ENCODE measurements at regions not wholly inside any gene's neighbourhood (a gene's known extent, or its start where the extent isn't known, plus 50 kb on each side); places are given as distances from the start of the nearest gene placed in this dataset.
"Not testable (repeated sequence)": the region's sequence is repeated elsewhere in the genome, so short reads cannot be mapped to it uniquely, and the experiment has no call there.

DNA sequence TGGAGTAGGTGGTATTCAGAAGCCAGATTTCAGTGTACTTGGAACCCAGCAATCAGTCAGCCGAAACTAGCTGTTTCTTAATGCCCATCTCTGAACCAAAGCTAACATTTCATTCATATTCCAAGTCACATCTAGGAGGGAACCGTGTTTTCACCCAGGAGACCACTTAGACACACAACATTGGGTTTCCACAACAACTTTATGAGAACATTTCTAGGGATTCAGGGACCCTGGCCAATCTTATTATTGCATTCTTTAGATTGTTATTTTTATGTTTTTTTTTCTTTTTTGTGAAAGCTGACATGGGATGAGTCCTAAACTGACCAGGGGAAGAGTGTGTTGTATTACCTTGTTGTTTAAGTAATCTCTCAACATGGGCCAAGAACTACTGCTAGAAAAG, 72.5 kb upstream of the KIAA0040 start:
- TF ChIP-seq POLR2A (IDR thresholded peaks at IDR 0.05), result no peak
- no peak for TF ChIP-seq EP300 (IDR thresholded peaks at IDR 0.05)
- no peak for TF ChIP-seq POLR2AphosphoS5 (IDR thresholded peaks at IDR 0.05)
- TF ChIP-seq, protein P1, sequence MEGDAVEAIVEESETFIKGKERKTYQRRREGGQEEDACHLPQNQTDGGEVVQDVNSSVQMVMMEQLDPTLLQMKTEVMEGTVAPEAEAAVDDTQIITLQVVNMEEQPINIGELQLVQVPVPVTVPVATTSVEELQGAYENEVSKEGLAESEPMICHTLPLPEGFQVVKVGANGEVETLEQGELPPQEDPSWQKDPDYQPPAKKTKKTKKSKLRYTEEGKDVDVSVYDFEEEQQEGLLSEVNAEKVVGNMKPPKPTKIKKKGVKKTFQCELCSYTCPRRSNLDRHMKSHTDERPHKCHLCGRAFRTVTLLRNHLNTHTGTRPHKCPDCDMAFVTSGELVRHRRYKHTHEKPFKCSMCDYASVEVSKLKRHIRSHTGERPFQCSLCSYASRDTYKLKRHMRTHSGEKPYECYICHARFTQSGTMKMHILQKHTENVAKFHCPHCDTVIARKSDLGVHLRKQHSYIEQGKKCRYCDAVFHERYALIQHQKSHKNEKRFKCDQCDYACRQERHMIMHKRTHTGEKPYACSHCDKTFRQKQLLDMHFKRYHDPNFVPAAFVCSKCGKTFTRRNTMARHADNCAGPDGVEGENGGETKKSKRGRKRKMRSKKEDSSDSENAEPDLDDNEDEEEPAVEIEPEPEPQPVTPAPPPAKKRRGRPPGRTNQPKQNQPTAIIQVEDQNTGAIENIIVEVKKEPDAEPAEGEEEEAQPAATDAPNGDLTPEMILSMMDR (IDR thresholded peaks at IDR 0.05), result no peak
- no peaks in the 10 kb centered on the region for H3K27me3 ChIP-seq
- 85 to 87% methylated on average over 2 of the region's 2 CpGs for WGBS, 2 donors
- peaks cover 0 to 5% (median 0%) of the 10 kb centered on the region in 4 donors for H3K4me1 ChIP-seq
- H3K27ac ChIP-seq, result no peak overlapping the region
- H3K9me3 ChIP-seq, result peaks cover 0 to 3% (median 0%) of the 10 kb centered on the region in 4 donors
- intact Hi-C loops (cut with DNase I), result loop anchor here (5.0 kb wide), 1 partner anchor 52 kb away; no protein-coding TSS in a partner anchor
- no peak overlapping the region for H3K4me3 ChIP-seq
- no peaks in the 10 kb centered on the region for H3K36me3 ChIP-seq
- DNase-seq, result no peak

DNA sequence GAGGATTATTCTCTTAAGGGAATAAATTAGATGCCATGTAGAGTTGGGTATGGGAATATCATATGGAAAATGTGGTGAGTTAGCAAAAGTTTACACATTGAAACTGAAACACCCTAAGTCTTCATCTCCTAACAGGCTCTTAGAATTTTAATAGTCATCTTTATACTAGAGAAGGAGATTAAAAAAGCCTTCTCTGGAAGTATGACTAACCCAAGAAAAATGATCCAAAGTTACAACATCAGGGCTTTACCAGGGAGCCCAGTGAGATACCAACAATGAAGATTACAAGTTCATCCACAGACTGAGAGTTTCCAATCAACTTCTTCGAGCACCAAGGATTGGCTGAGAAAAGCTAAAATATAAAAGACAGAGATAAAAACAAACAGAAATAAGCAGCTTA, 70.0 kb upstream of the KIAA0040 start:
- WGBS, 2 donors, result 81 to 85% methylated on average over 1 of the region's 1 CpG
- no peak for DNase-seq
- H3K4me1 ChIP-seq, result no peaks in the 10 kb centered on the region
- H3K27me3 ChIP-seq, result no peaks in the 10 kb centered on the region
- H3K36me3 ChIP-seq, result no peaks in the 10 kb centered on the region
- H3K4me3 ChIP-seq, result no peak overlapping the region
- H3K27ac ChIP-seq, result no peak overlapping the region
- intact Hi-C loops (cut with DNase I), result no loop called here
- no peak for TF ChIP-seq POLR2A (IDR thresholded peaks at IDR 0.05)
- no peak for TF ChIP-seq EP300 (IDR thresholded peaks at IDR 0.05)
- TF ChIP-seq POLR2AphosphoS5 (IDR thresholded peaks at IDR 0.05), result no peak
- TF ChIP-seq, protein P1 (IDR thresholded peaks at IDR 0.05), result no peak
- H3K9me3 ChIP-seq, result peaks cover 0 to 3% (median 0%) of the 10 kb centered on the region in 4 donors

DNA sequence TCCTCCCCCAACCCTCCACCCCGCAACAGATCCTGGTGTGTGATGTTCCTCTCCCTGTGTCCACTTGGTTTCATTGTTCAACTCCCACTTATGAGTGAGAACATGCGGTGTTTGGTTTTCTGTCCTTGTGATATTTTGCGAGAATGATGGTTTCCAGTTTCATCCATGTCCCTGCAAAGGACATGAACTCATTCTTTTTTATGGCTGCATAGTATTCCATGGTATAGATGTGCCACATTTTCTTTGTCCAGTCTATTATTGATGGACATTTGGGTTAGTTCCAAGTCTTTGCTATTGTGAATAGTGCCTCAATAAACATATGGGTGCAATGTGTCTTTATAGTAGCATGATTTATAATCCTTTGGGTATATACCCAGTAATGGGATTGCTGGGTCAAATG, 63.7 kb upstream of the KIAA0040 start:
- H3K4me3 ChIP-seq; H3K27me3 ChIP-seq; DNase-seq; H3K9me3 ChIP-seq; H3K36me3 ChIP-seq; H3K27ac ChIP-seq; intact Hi-C loops (cut with DNase I); H3K4me1 ChIP-seq: not testable (repeated sequence)
- WGBS, 2 donors, result 80 to 96% methylated on average over 3 of the region's 3 CpGs

DNA sequence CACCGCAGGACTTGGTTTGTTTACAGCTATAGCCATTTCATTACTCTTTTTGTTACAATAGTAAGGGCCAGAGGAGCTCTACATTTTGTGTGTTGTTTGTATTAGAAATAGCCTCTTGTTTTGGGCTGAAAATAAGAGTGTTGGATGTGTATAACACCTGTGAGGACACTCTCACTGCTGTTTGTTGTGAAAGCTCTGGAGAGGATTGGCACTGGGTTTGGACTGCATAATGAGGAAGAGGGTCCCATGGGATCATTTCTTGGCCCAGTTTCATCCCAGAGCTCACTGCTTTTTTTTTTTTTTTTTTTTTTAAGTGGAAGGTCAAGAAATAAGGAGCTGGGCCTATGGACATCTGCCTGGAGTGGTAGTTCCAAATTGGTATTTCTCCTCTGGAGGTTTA, 61.6 kb upstream of the KIAA0040 start:
- WGBS, 2 donors, result 92% methylated on average over 1 of the region's 1 CpG
- H3K27me3 ChIP-seq, result no peaks in the 10 kb centered on the region
- intact Hi-C loops (cut with DNase I), result no loop called here

DNA sequence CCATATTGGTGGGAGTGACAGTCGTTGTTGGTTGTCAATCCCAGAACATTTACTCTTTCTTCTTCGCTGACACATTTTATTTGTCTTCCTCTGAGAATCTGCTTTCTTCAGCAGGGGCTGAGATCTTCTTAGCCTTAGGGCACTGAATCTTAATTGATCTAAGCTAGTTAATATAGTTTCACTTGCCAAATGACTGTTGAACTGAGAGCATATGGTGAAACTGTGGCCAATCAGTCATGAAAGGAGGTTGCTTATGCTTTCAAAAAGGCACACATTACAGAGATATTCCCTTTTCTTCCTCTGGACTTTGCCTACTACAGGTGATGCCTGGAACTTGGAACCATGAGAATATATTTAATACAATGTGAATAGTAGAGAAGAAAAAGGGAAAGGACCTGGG, 60.0 kb upstream of the KIAA0040 start:
- DNase-seq, result no peak
- TF ChIP-seq, protein P1 (IDR thresholded peaks at IDR 0.05), result no peak
- no peak for TF ChIP-seq POLR2A (IDR thresholded peaks at IDR 0.05)
- TF ChIP-seq POLR2AphosphoS5 (IDR thresholded peaks at IDR 0.05), result no peak
- TF ChIP-seq EP300 (IDR thresholded peaks at IDR 0.05), result no peak
- H3K4me3 ChIP-seq, result no peak overlapping the region
- intact Hi-C loops (cut with DNase I), result no loop called here
- WGBS, 2 donors, result 45 to 70% methylated on average over 2 of the region's 2 CpGs
- no peaks in the 10 kb centered on the region for H3K27me3 ChIP-seq
- no peaks in the 10 kb centered on the region for H3K36me3 ChIP-seq
- H3K4me1 ChIP-seq, result no peaks in the 10 kb centered on the region
- H3K9me3 ChIP-seq, result no peaks in the 10 kb centered on the region
- H3K27ac ChIP-seq, result no peak overlapping the region

More for the DNA sequence above, 61.6 kb upstream of the KIAA0040 start:
- Histone ChIP-seq H3K27ac (no peak overlapping the region), H3K4me3 (no peak overlapping the region), H3K36me3 (no peaks in the 10 kb centered on the region), H3K4me1 (no peaks in the 10 kb centered on the region), H3K9me3 (no peaks in the 10 kb centered on the region)
- no peak for DNase-seq
- no peak for TF ChIP-seq EP300 (IDR thresholded peaks at IDR 0.05)
- TF ChIP-seq POLR2A (IDR thresholded peaks at IDR 0.05), result no peak
- TF ChIP-seq, protein P1 (IDR thresholded peaks at IDR 0.05), result no peak
- TF ChIP-seq POLR2AphosphoS5 (IDR thresholded peaks at IDR 0.05), result no peak
